Tibial nerve (tissue), 4 donors: ENCODE measurements at regions not wholly inside any gene's neighbourhood (a gene's known extent, or its start where the extent isn't known, plus 50 kb on each side); places are given as distances from the start of the nearest gene placed in this dataset.

Source experiments
- DNase-seq, 2 donors: peaks; one replicate each; pipeline ENCODE4 v3.0.0-alpha.2; 2019; ENCODE audit warnings: low spot score in 2 of 2
- H3K27ac ChIP-seq, 4 donors: fragments of 200-600 bp; sonication (generic) in 3 of 4; one replicate each; pipeline ENCODE4 v1.5.1; 2017 to 2019; ENCODE audit warnings: mild to moderate bottlenecking in 1 of 4
- H3K27me3 ChIP-seq, 2 donors: fragments of 200-600 bp; sonication (generic) in 1 of 2; one replicate each; pipeline versions ENCODE4 v1.5.1 to v1.6.0; 2017 to 2019
- H3K36me3 ChIP-seq, 3 donors: fragments of 200-600 bp; sonication (generic); one replicate each; pipeline ENCODE4 v1.5.1; 2018 to 2019
- H3K4me1 ChIP-seq, 4 donors: fragments of 200-600 bp; sonication (generic) in 3 of 4; one replicate each; pipeline ENCODE4 v1.5.1; 2017 to 2019
- H3K4me3 ChIP-seq, 4 donors: fragments of 200-600 bp; sonication (generic) in 3 of 4; one replicate each; pipeline ENCODE4 v1.5.1; 2017 to 2019; ENCODE audit warnings: mild to moderate bottlenecking in 1 of 4, moderate library complexity in 1 of 4
- H3K9me3 ChIP-seq, 4 donors: fragments of 200-600 bp; sonication (generic) in 3 of 4; one replicate each; pipeline ENCODE4 v1.5.1; 2017 to 2019
- EP300 ChIP-seq, 2 donors: sonication (generic); formaldehyde crosslinking; IDR thresholded peaks; one replicate each; pipeline ENCODE4 v1.6.1; 2017; ENCODE audit warnings: antibody characterized with exemption in 2 of 2, mild to moderate bottlenecking in 1 of 2
- POLR2A ChIP-seq, 2 donors: fragments of 450-650 bp; IDR thresholded peaks; one replicate each; pipeline ENCODE4 v1.6.1; 2017; ENCODE audit warnings: antibody characterized with exemption in 2 of 2, mild to moderate bottlenecking in 2 of 2, moderate library complexity in 2 of 2
- WGBS, 2 donors: methylation state at CpG; one replicate each; pipeline ENCODE4 v1.1.5; 2018; 5-methylcytosine and 5-hydroxymethylcytosine counted together
- TF ChIP-seq, protein P1 (sequence below), 5 experiments: fragments of 200-600 bp in 3 of 5; fragments of 450-650 bp in 2 of 5; sonication (generic) in 3 of 5; IDR thresholded peaks; one replicate each; pipeline ENCODE4 v1.5.1; 2016 to 2019; ENCODE audit warnings: antibody characterized with exemption in 5 of 5, mild to moderate bottlenecking in 3 of 5, moderate library complexity in 2 of 5

DNA sequence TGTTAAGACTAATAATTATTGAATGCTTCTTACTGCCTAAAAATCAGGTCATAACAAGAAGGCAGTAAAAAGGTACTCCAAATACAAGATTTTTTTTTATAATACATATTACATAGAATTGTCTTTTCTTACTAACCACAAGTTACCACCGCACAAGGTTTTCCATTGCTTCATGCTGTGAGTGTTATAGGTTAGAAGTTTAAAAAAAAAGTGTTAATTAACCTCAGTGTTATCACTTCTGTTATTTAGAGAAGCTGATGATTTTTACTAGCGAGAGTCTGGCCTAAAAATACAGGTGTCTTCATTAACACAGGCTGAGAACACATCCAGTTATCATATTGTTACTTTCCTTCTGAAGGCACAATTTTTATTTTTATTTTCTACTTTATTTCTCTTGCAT lies 1281.9 kb upstream of the CELF2 start:
- no peak for DNase-seq
- Histone ChIP-seq H3K4me3 (no peak overlapping the region), H3K27ac (no peak overlapping the region), H3K36me3 (no peaks in the 10 kb centered on the region), H3K9me3 (peaks cover 0 to 3% (median 0%) of the 10 kb centered on the region in 4 donors), H3K27me3 (no peaks in the 10 kb centered on the region), H3K4me1 (no peaks in the 10 kb centered on the region)
- 91 to 92% methylated on average over 2 of the region's 2 CpGs for WGBS, 2 donors
- TF ChIP-seq EP300 (IDR thresholded peaks at IDR 0.05), result no peak

DNA sequence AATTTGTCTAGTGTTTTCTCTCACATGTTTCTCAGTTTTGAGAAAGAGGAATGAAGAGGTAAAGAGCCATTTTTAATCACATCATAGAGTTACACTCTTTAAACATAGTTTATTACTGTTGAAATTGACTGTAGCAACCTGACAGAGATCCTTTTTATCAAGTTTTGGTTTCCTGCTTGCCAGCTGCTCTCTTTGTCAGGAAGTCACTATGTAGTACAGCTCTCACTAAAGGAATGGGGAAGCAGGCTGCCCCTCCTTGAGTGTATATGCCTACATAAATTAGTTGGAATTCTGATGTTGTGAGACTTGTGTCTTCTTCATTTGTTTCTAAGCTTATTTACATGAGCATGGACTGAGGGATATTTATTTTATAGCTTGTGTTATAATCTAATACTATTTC lies 1274.0 kb upstream of the CELF2 start:
- H3K9me3 ChIP-seq, result peaks cover 0 to 5% (median 0%) of the 10 kb centered on the region in 4 donors
- no peak overlapping the region for H3K27ac ChIP-seq
- no peaks in the 10 kb centered on the region for H3K27me3 ChIP-seq
- H3K4me1 ChIP-seq, result no peaks in the 10 kb centered on the region
- no peak for DNase-seq
- no peak overlapping the region for H3K4me3 ChIP-seq
- no peaks in the 10 kb centered on the region for H3K36me3 ChIP-seq
- TF ChIP-seq EP300 (IDR thresholded peaks at IDR 0.05), result no peak
- TF ChIP-seq, protein P1, sequence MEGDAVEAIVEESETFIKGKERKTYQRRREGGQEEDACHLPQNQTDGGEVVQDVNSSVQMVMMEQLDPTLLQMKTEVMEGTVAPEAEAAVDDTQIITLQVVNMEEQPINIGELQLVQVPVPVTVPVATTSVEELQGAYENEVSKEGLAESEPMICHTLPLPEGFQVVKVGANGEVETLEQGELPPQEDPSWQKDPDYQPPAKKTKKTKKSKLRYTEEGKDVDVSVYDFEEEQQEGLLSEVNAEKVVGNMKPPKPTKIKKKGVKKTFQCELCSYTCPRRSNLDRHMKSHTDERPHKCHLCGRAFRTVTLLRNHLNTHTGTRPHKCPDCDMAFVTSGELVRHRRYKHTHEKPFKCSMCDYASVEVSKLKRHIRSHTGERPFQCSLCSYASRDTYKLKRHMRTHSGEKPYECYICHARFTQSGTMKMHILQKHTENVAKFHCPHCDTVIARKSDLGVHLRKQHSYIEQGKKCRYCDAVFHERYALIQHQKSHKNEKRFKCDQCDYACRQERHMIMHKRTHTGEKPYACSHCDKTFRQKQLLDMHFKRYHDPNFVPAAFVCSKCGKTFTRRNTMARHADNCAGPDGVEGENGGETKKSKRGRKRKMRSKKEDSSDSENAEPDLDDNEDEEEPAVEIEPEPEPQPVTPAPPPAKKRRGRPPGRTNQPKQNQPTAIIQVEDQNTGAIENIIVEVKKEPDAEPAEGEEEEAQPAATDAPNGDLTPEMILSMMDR (IDR thresholded peaks at IDR 0.05), result no peak

- H3K4me3 ChIP-seq, result no peak overlapping the region
- no peak for TF ChIP-seq EP300 (IDR thresholded peaks at IDR 0.05)
- TF ChIP-seq, protein P1 (IDR thresholded peaks at IDR 0.05), result no peak
- no peak for TF ChIP-seq POLR2A (IDR thresholded peaks at IDR 0.05)
- H3K27ac ChIP-seq, result no peak overlapping the region
- whole genome bisulfite sequencing, 2 donors, result 65 to 86% methylated on average over 1 of the region's 1 CpG
- H3K9me3 ChIP-seq, result peaks cover 0 to 5% (median 0%) of the 10 kb centered on the region in 4 donors
- H3K36me3 ChIP-seq, result no peaks in the 10 kb centered on the region
- DNase-seq, result no peak
- no peaks in the 10 kb centered on the region for H3K27me3 ChIP-seq
- H3K4me1 ChIP-seq, result no peaks in the 10 kb centered on the region
Observed at GRCh38 chr10:9745158-9745557, 1272.5 kb upstream of the CELF2 start.

DNA sequence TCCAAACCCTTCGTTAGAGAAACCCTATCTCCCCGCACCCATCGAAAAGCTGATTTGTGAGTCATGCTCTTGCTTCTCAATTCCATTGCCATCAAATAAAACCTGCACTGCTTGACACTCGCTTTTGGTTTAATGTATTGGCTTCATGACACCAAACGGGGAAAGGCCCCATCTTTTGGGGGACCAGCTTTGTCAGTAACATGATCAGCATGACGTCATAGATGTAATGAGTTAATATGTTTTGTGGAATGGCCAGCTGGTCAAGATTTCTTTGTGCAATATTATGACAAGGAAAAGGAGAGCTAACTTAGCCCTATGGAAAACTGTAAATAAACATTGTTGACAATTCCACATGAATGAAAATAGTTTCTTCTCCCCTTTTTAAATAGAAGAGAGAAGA lies 1260.5 kb upstream of the CELF2 start:
- 81 to 82% methylated on average over 6 of the region's 6 CpGs for WGBS, 2 donors
- no peak for DNase-seq
- TF ChIP-seq, protein P1 (IDR thresholded peaks at IDR 0.05), result no peak
- no peak for TF ChIP-seq POLR2A (IDR thresholded peaks at IDR 0.05)
- TF ChIP-seq EP300 (IDR thresholded peaks at IDR 0.05), result no peak
- H3K27me3 ChIP-seq, result no peaks in the 10 kb centered on the region
- H3K36me3 ChIP-seq, result no peaks in the 10 kb centered on the region
- H3K4me3 ChIP-seq, result no peak overlapping the region
- no peaks in the 10 kb centered on the region for H3K9me3 ChIP-seq
- no peak overlapping the region for H3K27ac ChIP-seq
- H3K4me1 ChIP-seq, result no peaks in the 10 kb centered on the region

DNA sequence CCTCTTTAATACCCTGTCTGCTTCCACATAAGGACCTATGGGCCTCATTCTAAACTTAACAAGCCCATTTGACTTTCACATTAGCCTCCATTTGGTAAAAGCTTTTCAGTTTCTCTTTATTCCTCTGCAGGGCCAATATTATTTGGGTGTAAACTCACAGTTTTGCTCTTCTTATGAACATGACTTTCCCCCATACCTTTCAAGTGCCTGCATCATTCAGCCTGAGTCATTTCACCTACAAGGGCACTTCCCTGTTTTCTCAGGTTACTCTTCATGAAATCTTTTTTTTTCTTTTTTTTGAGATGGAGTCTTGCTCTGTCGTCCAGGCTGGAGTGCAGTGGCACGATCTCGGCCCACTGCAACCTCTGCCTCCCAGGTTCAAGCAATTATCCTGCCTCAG lies 1258.1 kb upstream of the CELF2 start:
- Histone ChIP-seq H3K36me3 (no peaks in the 10 kb centered on the region), H3K27me3 (no peaks in the 10 kb centered on the region), H3K4me1 (no peaks in the 10 kb centered on the region), H3K9me3 (no peaks in the 10 kb centered on the region), H3K4me3 (no peak overlapping the region), H3K27ac (no peak overlapping the region)
- no peak for TF ChIP-seq POLR2A (IDR thresholded peaks at IDR 0.05)
- TF ChIP-seq, protein P1 (IDR thresholded peaks at IDR 0.05), result no peak
- 64 to 89% methylated on average over 3 of the region's 3 CpGs for whole genome bisulfite sequencing, 2 donors
- DNase-seq, result no peak

GRCh38 chr10:9762966-9763656 lies 1254.6 kb upstream of the CELF2 start:
- no peaks in the 10 kb centered on the region for H3K27me3 ChIP-seq
- TF ChIP-seq EP300 (IDR thresholded peaks at IDR 0.05), result no peak
- TF ChIP-seq, protein P1 (IDR thresholded peaks at IDR 0.05), result no peak
- TF ChIP-seq POLR2A (IDR thresholded peaks at IDR 0.05), result no peak
- H3K9me3 ChIP-seq, result no peaks in the 10 kb centered on the region
- H3K36me3 ChIP-seq, result no peaks in the 10 kb centered on the region
- H3K4me1 ChIP-seq, result no peaks in the 10 kb centered on the region
- no peak overlapping the region for H3K4me3 ChIP-seq
- 53 to 59% methylated on average over 7 of the region's 7 CpGs for WGBS, 2 donors
- no peak for DNase-seq
- no peak overlapping the region for H3K27ac ChIP-seq
